SK-N-SH treated with all-trans-retinoic acid at 6 μM for 48 hours (cell line): ENCODE measurements at regions not wholly inside any gene's neighbourhood (a gene's known extent, or its start where the extent isn't known, plus 50 kb on each side); places are given as distances from the start of the nearest gene placed in this dataset.

Experiments
- ARNTL ChIP-seq: fragments of 450-650 bp; formaldehyde crosslinking; IDR thresholded peaks from 2 replicates; pipeline ENCODE4 v1.5.0; 2020; ENCODE audit warnings: low read depth, mild to moderate bottlenecking, moderate library complexity, borderline replicate concordance
- BACH2 ChIP-seq: fragments of 250-450 bp; sonication (Bioruptor Pico); IDR thresholded peaks from 2 replicates; pipeline ENCODE4 v1.9.0; 2021; ENCODE audit warnings: mild to moderate bottlenecking, borderline replicate concordance
- CREB5 ChIP-seq: fragments of 250-450 bp; sonication (Bioruptor Pico); IDR thresholded peaks from 2 replicates; pipeline ENCODE4 v1.5.1; 2020; ENCODE audit warnings: low read depth, mild to moderate bottlenecking, moderate library complexity
- PATZ1 ChIP-seq: fragments of 250-450 bp; sonication (Bioruptor Pico); IDR thresholded peaks from 2 replicates; pipeline ENCODE4 v1.8.0; 2020; ENCODE audit warnings: mild to moderate bottlenecking, moderate library complexity, borderline replicate concordance
- RARB ChIP-seq: fragments of 250-450 bp; sonication (Bioruptor Pico); IDR thresholded peaks from 2 replicates; pipeline ENCODE4 v1.8.0; 2021; ENCODE audit warnings: mild to moderate bottlenecking, moderate library complexity
- TOX ChIP-seq: fragments of 250-450 bp; sonication (Bioruptor Pico); IDR thresholded peaks from 2 replicates; pipeline ENCODE4 v1.8.0; 2021; ENCODE audit warnings: mild to moderate bottlenecking, moderate library complexity, borderline replicate concordance
- TSHZ2 ChIP-seq: fragments of 250-450 bp; sonication (Bioruptor Pico); IDR thresholded peaks from 2 replicates; pipeline ENCODE4 v1.5.0; 2020; ENCODE audit warnings: mild to moderate bottlenecking, moderate library complexity
- ZC3H10 ChIP-seq: fragments of 250-450 bp; sonication (Bioruptor Pico); IDR thresholded peaks from 2 replicates; pipeline ENCODE4 v1.5.1; 2021; ENCODE audit warnings: mild to moderate bottlenecking, moderate library complexity

GRCh38 chr17:69869667-69870066 lies 205.4 kb upstream of the KCNJ16 start:
- TF ChIP-seq BACH2 (CRISPR knock-in tag) = no peak
- TF ChIP-seq TSHZ2 (CRISPR knock-in tag) = no peak
- no peak for TF ChIP-seq CREB5 (CRISPR knock-in tag)
- no peak for TF ChIP-seq ARNTL (CRISPR knock-in tag)
- TF ChIP-seq TOX = no peak
- no peak for TF ChIP-seq RARB
- TF ChIP-seq PATZ1 (CRISPR knock-in tag) = no peak
- no peak for TF ChIP-seq ZC3H10 (CRISPR knock-in tag)
